Sigmoid colon (tissue), 6 donors: ENCODE measurements at regions not wholly inside any gene's neighbourhood (a gene's known extent, or its start where the extent isn't known, plus 50 kb on each side); places are given as distances from the start of the nearest gene placed in this dataset.

Experiments used
- DNase-seq: peaks from one replicate; pipeline ENCODE4 v3.0.0-alpha.2; 2019
- H3K27ac ChIP-seq, 4 donors: fragments of 200-600 bp; sonication (generic); one replicate each; pipeline ENCODE4 v1.5.1; 2016 to 2019; ENCODE audit warnings: mild to moderate bottlenecking in 1 of 4
- H3K27me3 ChIP-seq, 3 donors: fragments of 200-600 bp; sonication (generic); one replicate each; pipeline ENCODE4 v1.5.1; 2019; ENCODE audit warnings: mild to moderate bottlenecking in 1 of 3
- H3K36me3 ChIP-seq, 4 donors: fragments of 200-600 bp; sonication (generic); one replicate each; pipeline ENCODE4 v1.5.1; 2016 to 2019
- H3K4me1 ChIP-seq, 4 donors: fragments of 200-600 bp; sonication (generic); one replicate each; pipeline ENCODE4 v1.5.1; 2017 to 2019
- H3K4me3 ChIP-seq, 4 donors: fragments of 200-600 bp; sonication (generic); one replicate each; pipeline ENCODE4 v1.5.1; 2017 to 2019; ENCODE audit warnings: mild to moderate bottlenecking in 2 of 4, moderate library complexity in 1 of 4
- H3K9me3 ChIP-seq, 4 donors: fragments of 200-600 bp in 3 of 4; sonication (generic) in 3 of 4; one replicate each; pipeline versions ENCODE4 v1.5.1 to v1.6.1; 2013 to 2019
- CTCF ChIP-seq, 4 experiments: fragments of 450-650 bp in 3 of 4; fragments of 200-600 bp in 1 of 4; IDR thresholded peaks; one replicate each; pipeline ENCODE4 v1.5.1; 2016 to 2019; ENCODE audit warnings: antibody characterized with exemption in 4 of 4, mild to moderate bottlenecking in 3 of 4, moderate library complexity in 2 of 4
- EP300 ChIP-seq, 4 donors: sonication (generic); formaldehyde crosslinking; IDR thresholded peaks; one replicate each; pipeline ENCODE4 v1.6.1; 2017; ENCODE audit warnings: antibody characterized with exemption in 4 of 4
- POLR2A ChIP-seq, 2 donors: fragments of 450-650 bp; IDR thresholded peaks; one replicate each; pipeline ENCODE4 v1.6.1; 2016; ENCODE audit warnings: antibody characterized with exemption in 2 of 2, mild to moderate bottlenecking in 2 of 2, moderate library complexity in 2 of 2
- POLR2AphosphoS5 ChIP-seq, 4 donors: sonication (generic); formaldehyde crosslinking; IDR thresholded peaks; one replicate each; pipeline ENCODE4 v1.6.1; 2017; ENCODE audit warnings: antibody characterized with exemption in 4 of 4
- WGBS, 2 donors: extraction: QIAGEN DNeasy Blood & Tissue Kit; methylation state at CpG; one replicate each; pipeline ENCODE4 v1.1.7; 2013; 5-methylcytosine and 5-hydroxymethylcytosine counted together
- intact Hi-C: fragments of 100-400 bp; cut with DNase I; formaldehyde crosslinking; loops from one replicate; pipeline ENCODE4 v1.15.1; 2023
- donor health status: healthy with polysubstance abuse.
- donor health status: healthy.

GRCh38 chr18:75625966-75626365 lies 198.5 kb upstream of the SMIM21 start:
- 89 to 91% methylated on average over 5 of the region's 5 CpGs for WGBS, 2 donors
- no peaks in the 10 kb centered on the region for H3K4me1 ChIP-seq
- intact Hi-C loops: no loop called here

GRCh38 chr18:75624869-75625268 lies 197.4 kb upstream of the SMIM21 start:
- TF ChIP-seq POLR2AphosphoS5 (IDR thresholded peaks at IDR 0.05) (no peak), EP300 (IDR thresholded peaks at IDR 0.05) (no peak), CTCF (IDR thresholded peaks at IDR 0.05) (no peak), POLR2A (IDR thresholded peaks at IDR 0.05) (no peak)
- intact Hi-C loops: no loop called here
- Histone ChIP-seq H3K27me3 (no peaks in the 10 kb centered on the region), H3K27ac (no peak overlapping the region), H3K4me3 (no peak overlapping the region), H3K36me3 (no peaks in the 10 kb centered on the region), H3K4me1 (no peaks in the 10 kb centered on the region), H3K9me3 (no peaks in the 10 kb centered on the region)
- WGBS, 2 donors: 85 to 94% methylated on average over 5 of the region's 5 CpGs
- no peak for DNase-seq

More at GRCh38 chr18:75625966-75626365, 198.5 kb upstream of the SMIM21 start:
- Histone ChIP-seq H3K4me3 (no peak overlapping the region), H3K27ac (no peak overlapping the region), H3K9me3 (no peaks in the 10 kb centered on the region), H3K36me3 (no peaks in the 10 kb centered on the region), H3K27me3 (no peaks in the 10 kb centered on the region)
- no peak for TF ChIP-seq CTCF (IDR thresholded peaks at IDR 0.05)
- TF ChIP-seq POLR2AphosphoS5 (IDR thresholded peaks at IDR 0.05): no peak
- TF ChIP-seq POLR2A (IDR thresholded peaks at IDR 0.05): no peak
- TF ChIP-seq EP300 (IDR thresholded peaks at IDR 0.05): no peak
- DNase-seq: no peak

GRCh38 chr18:75621818-75622217 lies 194.3 kb upstream of the SMIM21 start:
- WGBS, 2 donors: 95 to 96% methylated on average over 14 of the region's 14 CpGs
- Histone ChIP-seq H3K9me3 (no peaks in the 10 kb centered on the region), H3K27me3 (no peaks in the 10 kb centered on the region), H3K36me3 (no peaks in the 10 kb centered on the region), H3K4me1 (no peaks in the 10 kb centered on the region), H3K4me3 (no peak overlapping the region), H3K27ac (no peak overlapping the region)
- DNase-seq: no peak
- TF ChIP-seq EP300 (IDR thresholded peaks at IDR 0.05): no peak
- TF ChIP-seq CTCF (IDR thresholded peaks at IDR 0.05): no peak
- TF ChIP-seq POLR2A (IDR thresholded peaks at IDR 0.05): no peak
- TF ChIP-seq POLR2AphosphoS5 (IDR thresholded peaks at IDR 0.05): no peak
- intact Hi-C loops: no loop called here

GRCh38 chr18:75618146-75618545 lies 190.6 kb upstream of the SMIM21 start:
- intact Hi-C loops: no loop called here
- H3K4me3 ChIP-seq: no peak overlapping the region
- 89 to 93% methylated on average over 4 of the region's 4 CpGs for WGBS, 2 donors
- H3K4me1 ChIP-seq: no peaks in the 10 kb centered on the region
- no peaks in the 10 kb centered on the region for H3K9me3 ChIP-seq
- H3K27me3 ChIP-seq: no peaks in the 10 kb centered on the region
- no peak overlapping the region for H3K27ac ChIP-seq
- TF ChIP-seq POLR2A (IDR thresholded peaks at IDR 0.05) (no peak), CTCF (IDR thresholded peaks at IDR 0.05) (no peak), POLR2AphosphoS5 (IDR thresholded peaks at IDR 0.05) (no peak)
- no peaks in the 10 kb centered on the region for H3K36me3 ChIP-seq
- DNase-seq: no peak

GRCh38 chr18:75612456-75612855 lies 185.0 kb upstream of the SMIM21 start:
- Histone ChIP-seq H3K4me3 (no peak overlapping the region), H3K9me3 (no peaks in the 10 kb centered on the region), H3K27ac (no peak overlapping the region), H3K36me3 (no peaks in the 10 kb centered on the region), H3K27me3 (no peaks in the 10 kb centered on the region), H3K4me1 (no peaks in the 10 kb centered on the region)
- intact Hi-C loops: no loop called here
- 5 to 21% methylated on average over 5 of the region's 5 CpGs for WGBS, 2 donors
- no peak for DNase-seq
- no peak for TF ChIP-seq POLR2A (IDR thresholded peaks at IDR 0.05)
- TF ChIP-seq CTCF (IDR thresholded peaks at IDR 0.05): no peak
- TF ChIP-seq EP300 (IDR thresholded peaks at IDR 0.05): no peak
- no peak for TF ChIP-seq POLR2AphosphoS5 (IDR thresholded peaks at IDR 0.05)
